BLaER1 treated with 17β-estradiol and CSF1 and Interleukin-3, amounts not matched to agents 10 nM and 100 nM (cell line): ENCODE measurements at regions not wholly inside any gene's neighbourhood (a gene's known extent, or its start where the extent isn't known, plus 50 kb on each side); places are given as distances from the start of the nearest gene placed in this dataset.

Experiments used
- H3K27ac ChIP-seq, 11 experiments: shearing (Covaris generic); formaldehyde crosslinking; 2 replicates each; pipeline ENCODE4 v1.8.1; 2022
- H3K27me3 ChIP-seq, 11 experiments: shearing (Covaris generic); formaldehyde crosslinking; 2 replicates each; pipeline ENCODE4 v1.8.1; 2022
- H3K36me3 ChIP-seq, 11 experiments: shearing (Covaris generic); formaldehyde crosslinking; 2 replicates each; pipeline ENCODE4 v1.8.1; 2022
- H3K4me1 ChIP-seq, 10 experiments: shearing (Covaris generic); formaldehyde crosslinking; 2 replicates each; pipeline ENCODE4 v1.8.1; 2022
- H3K4me2 ChIP-seq, 11 experiments: shearing (Covaris generic); formaldehyde crosslinking; 2 replicates each; pipeline ENCODE4 v1.8.1; 2022
- H3K4me3 ChIP-seq, 10 experiments: shearing (Covaris generic); formaldehyde crosslinking; 2 replicates each; pipeline ENCODE4 v1.8.1; 2022
- H3K9ac ChIP-seq, 11 experiments: shearing (Covaris generic); formaldehyde crosslinking; 2 replicates each; pipeline ENCODE4 v1.8.1; 2022
- H3K9me3 ChIP-seq, 11 experiments: shearing (Covaris generic); formaldehyde crosslinking; replicated peaks in 1 of 11; 2 replicates each; pipeline ENCODE4 v1.8.1; 2022
- H4K20me1 ChIP-seq, 11 experiments: shearing (Covaris generic); formaldehyde crosslinking; 2 replicates each; pipeline ENCODE4 v1.8.1; 2022
- Cebpa-rat ChIP-seq, 11 experiments: shearing (Covaris generic); IDR thresholded peaks; 2 replicates each; pipeline ENCODE4 v1.8.1; 2022

DNA sequence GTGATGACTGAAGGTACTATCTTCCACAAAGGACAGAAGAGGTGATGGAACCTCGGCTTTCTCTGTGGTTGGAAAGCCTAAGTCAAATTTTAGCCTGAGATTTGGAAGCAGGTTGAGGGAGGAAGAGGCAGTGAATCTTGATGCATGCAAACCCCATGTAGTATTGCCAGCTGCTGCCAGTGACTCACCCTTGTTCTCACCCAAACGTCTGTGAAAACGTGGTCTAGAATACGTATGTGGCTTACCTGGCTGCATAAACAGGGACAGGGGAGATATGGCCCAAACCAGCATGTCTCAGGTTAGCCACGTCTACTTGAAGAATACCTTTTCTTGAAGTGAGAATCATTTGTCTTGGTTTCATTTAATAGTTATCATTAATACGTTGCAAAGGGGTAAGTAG lies 438.0 kb upstream of the MAF start:
- no peaks in the 10 kb centered on the region for H3K36me3 ChIP-seq
- peaks cover 0 to 13% (median 5%) of the 10 kb centered on the region in 11 experiments; a peak in 7 of 22 replicates for H3K9me3 ChIP-seq
- H4K20me1 ChIP-seq = no peaks in the 10 kb centered on the region
- no peak overlapping the region for H3K4me2 ChIP-seq
- H3K4me1 ChIP-seq = no peaks in the 10 kb centered on the region
- no peak overlapping the region for H3K27ac ChIP-seq
- no peak overlapping the region for H3K4me3 ChIP-seq
- no peaks in the 10 kb centered on the region for H3K27me3 ChIP-seq
- H3K9ac ChIP-seq = no peak overlapping the region
- no peak for TF ChIP-seq Cebpa-rat (IDR thresholded peaks at IDR 0.05)

DNA sequence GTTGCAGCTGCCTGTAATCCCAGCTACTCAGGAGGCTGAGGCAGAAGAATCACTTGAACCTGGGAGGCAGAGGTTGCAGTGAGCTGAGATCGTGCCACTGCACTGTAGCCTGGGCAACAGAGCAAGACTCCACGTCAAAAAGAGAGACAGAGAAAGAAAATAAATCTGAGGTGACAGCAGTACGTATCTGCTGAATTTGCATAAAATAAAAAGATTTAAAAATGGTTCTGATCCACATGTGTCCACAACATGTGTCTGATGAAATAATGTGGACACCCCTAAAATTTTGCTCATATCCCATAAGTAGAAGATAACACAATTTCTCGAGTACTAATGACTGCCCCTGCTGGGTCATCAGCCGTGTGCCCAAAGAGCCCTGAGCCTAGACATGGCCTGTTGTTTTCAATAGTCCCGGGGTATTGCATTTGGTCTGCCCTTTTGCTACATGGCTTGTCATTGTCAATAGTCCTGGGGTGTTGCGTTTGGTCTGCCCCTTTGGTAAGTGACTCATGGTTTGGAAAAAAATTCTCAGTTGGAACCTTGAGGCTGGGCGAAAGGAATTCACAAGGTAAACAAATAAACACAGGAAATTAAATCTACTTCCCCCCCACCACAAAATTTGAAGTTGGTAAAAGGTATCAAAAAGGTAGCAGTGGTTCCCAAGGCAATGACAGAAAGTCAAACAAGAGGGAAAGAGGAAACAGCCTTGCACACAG lies 434.6 kb upstream of the MAF start:
- Histone ChIP-seq H3K27me3 (no peaks in the 10 kb centered on the region), H3K4me1 (no peaks in the 10 kb centered on the region), H3K4me2 (no peak overlapping the region), H3K9ac (no peak overlapping the region), H3K9me3 (peaks cover 0 to 15% (median 12%) of the 10 kb centered on the region in 11 experiments; a peak in 7 of 22 replicates), H4K20me1 (no peaks in the 10 kb centered on the region), H3K27ac (no peak overlapping the region), H3K4me3 (no peak overlapping the region), H3K36me3 (no peaks in the 10 kb centered on the region)
- TF ChIP-seq Cebpa-rat (IDR thresholded peaks at IDR 0.05) = no peak

DNA sequence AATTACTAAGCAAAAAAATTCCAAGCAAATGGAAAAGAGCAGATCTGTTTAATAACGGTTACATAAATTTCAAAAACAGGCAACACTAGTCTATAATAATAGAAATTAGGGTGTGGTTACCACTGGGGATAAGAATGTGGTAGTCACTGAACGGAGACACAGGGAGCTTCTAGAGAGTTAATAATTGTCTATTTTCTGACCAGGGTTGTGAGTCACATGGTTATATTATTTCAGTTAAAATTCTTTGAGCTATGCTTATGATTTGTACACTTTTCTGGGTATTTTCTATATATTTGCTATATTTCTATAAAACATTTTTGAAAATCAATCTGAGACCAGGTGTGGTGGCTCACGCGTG lies 433.9 kb upstream of the MAF start:
- H3K36me3 ChIP-seq = no peaks in the 10 kb centered on the region
- no peak overlapping the region for H3K4me2 ChIP-seq
- H3K4me1 ChIP-seq = no peaks in the 10 kb centered on the region
- no peaks in the 10 kb centered on the region for H4K20me1 ChIP-seq
- no peaks in the 10 kb centered on the region for H3K27me3 ChIP-seq
- H3K27ac ChIP-seq = no peak overlapping the region
- TF ChIP-seq Cebpa-rat (IDR thresholded peaks at IDR 0.05) = no peak
- H3K9ac ChIP-seq = no peak overlapping the region
- H3K4me3 ChIP-seq = no peak overlapping the region
- H3K9me3 ChIP-seq = peaks cover 0 to 15% (median 11%) of the 10 kb centered on the region in 11 experiments; a peak in 7 of 22 replicates

DNA sequence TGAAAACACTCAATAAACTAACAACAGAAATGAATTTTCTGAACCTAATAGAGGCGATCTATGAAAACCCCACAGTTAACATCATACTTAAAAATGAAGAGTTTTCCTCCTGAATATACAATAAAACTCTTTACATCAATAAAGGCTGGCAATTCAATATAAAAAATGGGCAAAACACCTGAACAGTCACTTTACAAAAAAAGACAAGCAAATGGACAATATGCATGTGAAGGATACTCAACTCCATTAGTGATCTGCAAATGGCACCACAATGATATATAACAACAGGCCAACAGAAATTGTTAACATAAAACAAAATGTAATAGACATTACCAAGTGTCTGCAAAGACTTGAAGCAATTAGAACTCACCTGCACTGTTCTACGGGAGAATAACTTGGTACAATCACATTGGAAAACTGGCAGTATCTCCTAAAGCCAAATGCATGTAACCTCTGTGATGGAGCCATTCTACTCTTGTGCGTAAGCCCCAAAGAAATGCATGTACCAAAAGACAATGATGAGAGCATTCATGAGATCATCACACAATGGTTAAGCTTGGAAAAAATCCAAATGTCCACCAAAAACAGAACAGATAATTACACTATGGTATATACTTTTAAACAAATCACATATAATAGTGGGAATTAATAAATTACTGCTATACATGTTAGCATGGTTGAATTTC lies 433.4 kb upstream of the MAF start:
- Histone ChIP-seq H4K20me1 (no peaks in the 10 kb centered on the region), H3K27ac (no peak overlapping the region), H3K9me3 (peaks cover 0 to 15% (median 11%) of the 10 kb centered on the region in 11 experiments; a peak in 7 of 22 replicates), H3K4me2 (no peak overlapping the region), H3K4me1 (no peaks in the 10 kb centered on the region), H3K9ac (no peak overlapping the region), H3K4me3 (no peak overlapping the region), H3K27me3 (no peaks in the 10 kb centered on the region), H3K36me3 (no peaks in the 10 kb centered on the region)
- TF ChIP-seq Cebpa-rat (IDR thresholded peaks at IDR 0.05) = no peak

DNA sequence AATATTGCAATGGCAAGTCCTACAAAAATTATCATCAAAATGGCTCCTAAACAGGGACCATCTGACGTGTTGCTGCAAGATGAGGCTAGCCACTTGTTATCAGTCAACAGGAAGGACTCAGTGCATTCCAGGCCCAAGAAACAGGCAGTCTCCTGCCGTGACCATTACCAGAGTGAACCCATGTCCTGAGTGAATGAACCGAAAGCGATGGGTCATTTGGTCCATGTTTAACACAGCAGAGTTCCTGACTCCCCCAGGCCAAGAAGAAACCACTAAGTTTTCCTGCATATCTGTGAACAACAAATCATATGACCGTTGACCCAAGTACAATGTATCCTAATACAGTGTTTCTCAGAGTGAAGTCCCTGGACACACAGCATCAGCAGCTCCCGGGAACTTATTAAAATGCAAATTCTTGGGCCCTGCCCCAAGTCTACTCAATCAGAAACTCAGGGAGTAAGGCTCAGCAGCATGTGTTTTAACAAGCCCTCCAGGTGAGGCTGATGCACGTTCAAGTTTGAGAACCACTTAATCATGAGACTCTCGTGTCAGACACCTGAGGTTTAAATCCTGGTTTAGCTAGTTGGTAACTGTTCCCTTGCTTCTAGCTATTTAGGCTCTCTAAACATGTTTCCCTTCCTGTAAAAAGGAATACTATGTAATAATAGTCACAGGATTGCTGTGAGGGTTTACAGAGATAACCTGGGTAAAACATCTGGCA lies 429.4 kb upstream of the MAF start:
- Histone ChIP-seq H3K4me2 (no peak overlapping the region), H3K4me1 (peaks cover 12 to 17% (median 16%) of the 10 kb centered on the region in 10 experiments), H3K27me3 (no peaks in the 10 kb centered on the region), H3K9me3 (peaks cover 0 to 15% (median 11%) of the 10 kb centered on the region in 11 experiments; a peak in 7 of 22 replicates), H4K20me1 (no peaks in the 10 kb centered on the region), H3K27ac (no peak overlapping the region), H3K9ac (no peak overlapping the region), H3K36me3 (no peaks in the 10 kb centered on the region), H3K4me3 (no peak overlapping the region)
- no peak for TF ChIP-seq Cebpa-rat (IDR thresholded peaks at IDR 0.05)

DNA sequence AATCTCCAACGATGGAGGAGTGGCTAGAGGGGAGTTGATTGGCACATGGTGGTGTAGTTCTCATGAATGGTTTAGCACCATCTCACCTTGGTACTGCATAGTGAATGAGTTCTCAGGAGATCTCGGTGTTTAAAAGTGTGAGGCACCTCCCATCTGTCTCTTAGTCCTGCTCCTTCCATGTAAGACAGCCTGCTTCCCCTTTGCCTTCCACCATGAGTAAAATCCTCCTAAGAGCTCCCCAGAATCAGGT lies 428.8 kb upstream of the MAF start:
- H3K4me1 ChIP-seq = peaks cover 12 to 17% (median 16%) of the 10 kb centered on the region in 10 experiments
- no peak for TF ChIP-seq Cebpa-rat (IDR thresholded peaks at IDR 0.05)
- no peak overlapping the region for H3K9ac ChIP-seq
- no peaks in the 10 kb centered on the region for H3K36me3 ChIP-seq
- no peaks in the 10 kb centered on the region for H4K20me1 ChIP-seq
- no peaks in the 10 kb centered on the region for H3K27me3 ChIP-seq
- H3K4me3 ChIP-seq = no peak overlapping the region
- H3K4me2 ChIP-seq = no peak overlapping the region
- no peak overlapping the region for H3K27ac ChIP-seq
- peaks cover 0 to 15% (median 9%) of the 10 kb centered on the region in 11 experiments; a peak in 7 of 22 replicates for H3K9me3 ChIP-seq

DNA sequence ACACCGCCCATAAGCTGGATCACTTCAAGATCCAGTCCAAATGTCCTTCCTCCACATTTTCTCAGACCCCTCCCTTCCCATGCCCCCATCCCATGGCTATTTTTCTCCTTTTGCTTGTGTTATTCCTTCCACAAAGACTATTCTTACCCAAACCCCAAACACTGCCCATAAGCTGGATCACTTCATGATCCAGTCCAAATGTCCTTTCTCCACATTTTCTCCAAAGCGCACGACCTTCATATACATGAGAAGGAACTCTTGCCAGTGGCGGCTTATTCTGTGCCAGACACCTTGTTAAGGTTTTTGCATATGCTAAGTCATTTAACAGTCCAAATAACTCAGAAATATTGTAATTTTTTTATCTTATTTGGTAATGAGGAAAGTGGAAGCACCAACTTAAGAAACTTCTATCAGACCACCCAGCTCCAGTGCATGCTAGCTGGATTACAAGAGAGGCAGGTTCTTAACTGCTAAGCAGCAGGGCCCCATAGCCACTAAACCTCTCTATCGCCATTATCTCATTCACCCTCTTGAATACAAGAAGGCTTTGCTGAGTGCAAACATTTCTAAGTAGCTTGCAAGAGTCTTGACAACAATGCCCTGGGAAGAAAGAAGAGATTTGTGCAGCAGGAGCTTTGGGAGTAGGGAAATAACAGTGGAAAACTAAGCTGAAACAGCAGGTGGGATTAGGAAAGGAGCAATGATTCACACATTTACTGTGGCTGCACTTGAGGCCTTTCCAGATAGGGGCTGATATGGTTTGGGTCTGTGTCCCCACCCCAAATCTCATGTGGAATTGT lies 428.2 kb upstream of the MAF start:
- no peaks in the 10 kb centered on the region for H3K27me3 ChIP-seq
- TF ChIP-seq Cebpa-rat (IDR thresholded peaks at IDR 0.05) = no peak
- no peak overlapping the region; a peak in 1 of 22 replicates for H3K27ac ChIP-seq

DNA sequence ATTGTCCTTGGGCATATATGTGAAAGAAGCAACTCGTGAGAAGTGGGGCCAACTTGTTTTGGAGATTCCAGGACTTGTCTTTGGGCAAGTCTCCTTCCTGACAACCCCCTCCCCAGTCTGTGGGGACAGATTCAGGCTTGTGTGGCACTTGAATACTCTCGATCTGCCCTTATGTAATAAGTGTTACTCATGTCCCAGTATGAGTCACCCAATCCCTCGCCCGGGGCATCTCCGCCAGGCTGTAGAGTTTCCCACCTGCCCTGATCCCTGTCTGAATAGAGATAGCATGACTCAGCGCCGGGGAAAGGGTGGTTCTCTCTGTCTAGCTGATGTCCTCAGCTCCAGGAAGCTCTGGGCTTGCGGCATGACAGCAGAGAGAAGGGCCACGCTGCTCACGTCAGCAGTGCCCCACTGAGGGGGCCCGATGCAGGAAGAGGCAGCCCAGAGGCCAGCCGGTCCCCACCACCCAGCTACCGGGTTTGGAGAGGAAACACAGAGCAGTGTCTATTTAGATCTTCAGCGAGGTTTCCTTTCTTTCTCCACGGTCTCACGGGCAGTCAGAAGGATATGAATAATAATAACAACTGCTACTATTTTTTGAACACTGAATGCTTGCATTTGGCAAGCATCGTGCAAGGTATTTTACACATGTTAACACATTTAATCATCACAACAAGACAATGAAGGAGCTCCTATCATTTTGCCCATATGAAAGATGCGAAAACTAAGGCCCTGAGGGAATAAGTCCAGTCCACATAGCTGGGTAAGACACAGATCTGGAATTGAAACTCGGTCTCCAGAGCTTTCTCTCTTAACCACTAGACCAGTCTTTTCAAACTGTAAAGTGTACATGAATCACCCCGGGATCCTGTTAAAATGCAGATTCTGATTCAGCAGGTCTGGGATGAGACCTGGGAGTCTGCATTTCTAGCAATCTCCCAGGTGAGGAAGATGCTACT lies 426.7 kb upstream of the MAF start:
- H3K9me3 ChIP-seq = no peaks in the 10 kb centered on the region
- H3K4me1 ChIP-seq = peaks cover 12 to 21% (median 16%) of the 10 kb centered on the region in 10 experiments
- no peaks in the 10 kb centered on the region for H4K20me1 ChIP-seq
- 0 out of 22 replicates have a peak, but pooled peaks of 1 of the 11 experiments have one; percentile 22 for TF ChIP-seq Cebpa-rat (IDR thresholded peaks at IDR 0.05)
- no peaks in the 10 kb centered on the region for H3K27me3 ChIP-seq
- H3K27ac ChIP-seq = peak overlapping the region in 8 of 11 experiments; percentile 31 to 70 (median 54); a peak in 15 of 22 replicates
- H3K4me3 ChIP-seq = peak overlapping the region in 4 of 10 experiments; percentile 13 to 52 (median 28); a peak in 6 of 20 replicates
- H3K36me3 ChIP-seq = no peaks in the 10 kb centered on the region
- H3K9ac ChIP-seq = peak overlapping the region in 9 of 11 experiments; percentile 1 to 54 (median 41); a peak in 6 of 22 replicates
- peak overlapping the region; percentile 59 to 84 (median 69) for H3K4me2 ChIP-seq

More for the DNA sequence above, 428.2 kb upstream of the MAF start:
- H4K20me1 ChIP-seq = no peaks in the 10 kb centered on the region
- peaks cover 0 to 11% (median 4%) of the 10 kb centered on the region in 11 experiments; a peak in 7 of 22 replicates for H3K9me3 ChIP-seq
- no peak overlapping the region for H3K9ac ChIP-seq
- H3K4me3 ChIP-seq = no peak overlapping the region
- no peaks in the 10 kb centered on the region for H3K36me3 ChIP-seq
- peaks cover 12 to 17% (median 16%) of the 10 kb centered on the region in 10 experiments for H3K4me1 ChIP-seq
- H3K4me2 ChIP-seq = peak overlapping the region in 1 of 11 experiments; percentile 73; a peak in 3 of 22 replicates
